ENCODE measurements at regions not wholly inside any gene's neighbourhood (a gene's known extent, or its start where the extent isn't known, plus 50 kb on each side); places are given as distances from the start of the nearest gene placed in this dataset.

GRCh38 chr1:229112832-229113548 lies 157.9 kb upstream of the RAB4A start:
- DNase-seq, result no peak
- in situ Hi-C loops (cut with HindIII; ENCODE audit: low pct_ligation_motif_present, low pct_unique_long_range_greater_than_20kb, low sequenced_read_pairs), result no loop called here

GRCh38 chr1:229114315-229114714 lies 156.6 kb upstream of the RAB4A start:
- no peak for DNase-seq
- in situ Hi-C loops (cut with HindIII; ENCODE audit: low pct_ligation_motif_present, low pct_unique_long_range_greater_than_20kb, low sequenced_read_pairs), result no loop called here

GRCh38 chr1:229114850-229115365 lies 156.0 kb upstream of the RAB4A start:
- in situ Hi-C loops (cut with HindIII; ENCODE audit: low pct_ligation_motif_present, low pct_unique_long_range_greater_than_20kb, low sequenced_read_pairs), result no loop called here
- DNase-seq, result no peak

GRCh38 chr1:229116114-229116513 lies 154.8 kb upstream of the RAB4A start:
- in situ Hi-C loops (cut with HindIII; ENCODE audit: low pct_ligation_motif_present, low pct_unique_long_range_greater_than_20kb, low sequenced_read_pairs), result no loop called here
- DNase-seq, result no peak

- DNase-seq, result no peak
These were observed 153.1 kb upstream of the RAB4A start for GRCh38 chr1:229117664-229118300.

GRCh38 chr1:229118477-229119061 lies 152.3 kb upstream of the RAB4A start:
- no peak for DNase-seq
- in situ Hi-C loops (cut with HindIII; ENCODE audit: low pct_ligation_motif_present, low pct_unique_long_range_greater_than_20kb, low sequenced_read_pairs), result no loop called here

More at GRCh38 chr1:229117664-229118300, 153.1 kb upstream of the RAB4A start:
- in situ Hi-C loops (cut with HindIII; ENCODE audit: low pct_ligation_motif_present, low pct_unique_long_range_greater_than_20kb, low sequenced_read_pairs), result no loop called here

- in situ Hi-C loops (cut with HindIII; ENCODE audit: low pct_ligation_motif_present, low pct_unique_long_range_greater_than_20kb, low sequenced_read_pairs), result no loop called here
- DNase-seq, result no peak
These were observed 151.8 kb upstream of the RAB4A start for GRCh38 chr1:229119161-229119560.

- no peak for DNase-seq
- in situ Hi-C loops (cut with HindIII; ENCODE audit: low pct_ligation_motif_present, low pct_unique_long_range_greater_than_20kb, low sequenced_read_pairs), result no loop called here
These were observed 151.0 kb upstream of the RAB4A start for GRCh38 chr1:229119876-229120275.

GRCh38 chr1:229121845-229122436 lies 149.0 kb upstream of the RAB4A start:
- DNase-seq, result no peak
- in situ Hi-C loops (cut with HindIII; ENCODE audit: low pct_ligation_motif_present, low pct_unique_long_range_greater_than_20kb, low sequenced_read_pairs), result no loop called here

GRCh38 chr1:229122606-229123005 lies 148.3 kb upstream of the RAB4A start:
- no peak for DNase-seq
- in situ Hi-C loops (cut with HindIII; ENCODE audit: low pct_ligation_motif_present, low pct_unique_long_range_greater_than_20kb, low sequenced_read_pairs), result no loop called here

- DNase-seq, result no peak
- in situ Hi-C loops (cut with HindIII; ENCODE audit: low pct_ligation_motif_present, low pct_unique_long_range_greater_than_20kb, low sequenced_read_pairs), result no loop called here
These were observed 146.8 kb upstream of the RAB4A start for GRCh38 chr1:229124116-229124515.

- DNase-seq, result no peak
- in situ Hi-C loops (cut with HindIII; ENCODE audit: low pct_ligation_motif_present, low pct_unique_long_range_greater_than_20kb, low sequenced_read_pairs), result no loop called here
These were observed 146.3 kb upstream of the RAB4A start for GRCh38 chr1:229124520-229125124.

GRCh38 chr1:229127301-229127700 lies 143.6 kb upstream of the RAB4A start:
- in situ Hi-C loops (cut with HindIII; ENCODE audit: low pct_ligation_motif_present, low pct_unique_long_range_greater_than_20kb, low sequenced_read_pairs), result no loop called here
- peak; percentile 6 for DNase-seq

GRCh38 chr1:229128066-229128608 lies 142.8 kb upstream of the RAB4A start:
- in situ Hi-C loops (cut with HindIII; ENCODE audit: low pct_ligation_motif_present, low pct_unique_long_range_greater_than_20kb, low sequenced_read_pairs), result no loop called here
- no peak for DNase-seq

- in situ Hi-C loops (cut with HindIII; ENCODE audit: low pct_ligation_motif_present, low pct_unique_long_range_greater_than_20kb, low sequenced_read_pairs), result no loop called here
- DNase-seq, result no peak
These were observed 141.4 kb upstream of the RAB4A start for GRCh38 chr1:229129301-229130027.

GRCh38 chr1:229130028-229130668 lies 140.8 kb upstream of the RAB4A start:
- in situ Hi-C loops (cut with HindIII; ENCODE audit: low pct_ligation_motif_present, low pct_unique_long_range_greater_than_20kb, low sequenced_read_pairs), result no loop called here
- DNase-seq, result no peak

GRCh38 chr1:229131243-229132105 lies 139.4 kb upstream of the RAB4A start:
- DNase-seq, result no peak
- in situ Hi-C loops (cut with HindIII; ENCODE audit: low pct_ligation_motif_present, low pct_unique_long_range_greater_than_20kb, low sequenced_read_pairs), result no loop called here
